Glutamatergic neuron (in vitro differentiated cells): ENCODE measurements at regions not wholly inside any gene's neighbourhood (a gene's known extent, or its start where the extent isn't known, plus 50 kb on each side); places are given as distances from the start of the nearest gene placed in this dataset.

Experiments used
- DNase-seq: peaks from one replicate; pipeline ENCODE4 v3.0.0; 2022
- H3K27ac Mint-ChIP-seq: one replicate; pipeline ENCODE4 v1.8.0; 2020; ENCODE audit warnings: mild to moderate bottlenecking, mixed read lengths, inconsistent platforms; ENCODE audit not compliant: unreplicated experiment
- H3K27me3 Mint-ChIP-seq: one replicate; pipeline ENCODE4 v1.8.0; 2020; ENCODE audit warnings: mild to moderate bottlenecking, moderate library complexity, mixed read lengths, inconsistent platforms; ENCODE audit not compliant: unreplicated experiment
- H3K36me3 Mint-ChIP-seq: one replicate; pipeline ENCODE4 v1.8.0; 2020; ENCODE audit warnings: mild to moderate bottlenecking, mixed read lengths, inconsistent platforms; ENCODE audit not compliant: unreplicated experiment
- H3K4me1 Mint-ChIP-seq: one replicate; pipeline ENCODE4 v1.8.0; 2020; ENCODE audit warnings: mild to moderate bottlenecking, low read depth, mixed read lengths, inconsistent platforms; ENCODE audit not compliant: unreplicated experiment
- H3K4me3 Mint-ChIP-seq: one replicate; pipeline ENCODE4 v1.8.0; 2020; ENCODE audit warnings: mild to moderate bottlenecking, mixed read lengths, inconsistent platforms; ENCODE audit not compliant: unreplicated experiment
- H3K9me3 Mint-ChIP-seq: one replicate; pipeline ENCODE4 v1.8.0; 2020; ENCODE audit warnings: mild to moderate bottlenecking, moderate library complexity, mixed read lengths, inconsistent platforms; ENCODE audit not compliant: unreplicated experiment
- CTCF ChIP-seq: fragments of 200-600 bp; sonication (generic); IDR thresholded peaks from one replicate; pipeline ENCODE4 v1.5.0; 2021; ENCODE audit not compliant: partially characterized antibody, unreplicated experiment

- peak; percentile 92 for DNase-seq
- Mint-ChIP-seq H3K27me3 (peaks cover 4% of the 10 kb centered on the region), H3K4me3 (no peak overlapping the region), H3K27ac (no peak overlapping the region), H3K9me3 (peaks cover 3% of the 10 kb centered on the region), H3K4me1 (no peaks in the 10 kb centered on the region), H3K36me3 (no peaks in the 10 kb centered on the region)
- TF ChIP-seq CTCF, result peak; percentile 97
Observed at GRCh38 chr10:123583639-123584418, 82.3 kb upstream of the GPR26 start.

- TF ChIP-seq CTCF, result no peak
- Mint-ChIP-seq H3K27me3 (peaks cover 4% of the 10 kb centered on the region), H3K27ac (no peak overlapping the region), H3K4me3 (no peak overlapping the region), H3K9me3 (peaks cover 3% of the 10 kb centered on the region), H3K4me1 (no peaks in the 10 kb centered on the region), H3K36me3 (no peaks in the 10 kb centered on the region)
- DNase-seq, result no peak
Observed at GRCh38 chr10:123584419-123584775, 81.8 kb upstream of the GPR26 start.

GRCh38 chr10:123585477-123586445, 80.4 kb upstream of the GPR26 start:
- no peaks in the 10 kb centered on the region for H3K36me3 Mint-ChIP-seq
- no peaks in the 10 kb centered on the region for H3K4me1 Mint-ChIP-seq
- TF ChIP-seq CTCF, result no peak
- peaks cover 4% of the 10 kb centered on the region for H3K9me3 Mint-ChIP-seq
- H3K4me3 Mint-ChIP-seq, result no peak overlapping the region
- DNase-seq, result no peak
- peaks cover 4% of the 10 kb centered on the region for H3K27me3 Mint-ChIP-seq
- H3K27ac Mint-ChIP-seq, result no peak overlapping the region

GRCh38 chr10:123587110-123587509, 79.0 kb upstream of the GPR26 start:
- Mint-ChIP-seq H3K9me3 (peaks cover 4% of the 10 kb centered on the region), H3K27ac (no peak overlapping the region), H3K4me1 (no peaks in the 10 kb centered on the region), H3K27me3 (peaks cover 4% of the 10 kb centered on the region), H3K4me3 (no peak overlapping the region), H3K36me3 (no peaks in the 10 kb centered on the region)
- no peak for TF ChIP-seq CTCF
- no peak for DNase-seq
